ENCODE measurements at regions not wholly inside any gene's neighbourhood (a gene's known extent, or its start where the extent isn't known, plus 50 kb on each side); places are given as distances from the start of the nearest gene placed in this dataset.

- TF ChIP-seq CTCF (IDR thresholded peaks at IDR 0.05), result no peak
- TF ChIP-seq POLR2A (IDR thresholded peaks at IDR 0.05), result no peak
These were observed 77.5 kb downstream of the CHRD start for GRCh38 chr3:184457329-184457728.
